ENCODE measurements at regions not wholly inside any gene's neighbourhood (a gene's known extent, or its start where the extent isn't known, plus 50 kb on each side); places are given as distances from the start of the nearest gene placed in this dataset.

GRCh38 chr9:135324329-135324728 lies 155.3 kb upstream of the PPP1R26 start:
- DNase-seq: no peak
- in situ Hi-C loops (cut with MboI; ENCODE audit: low pct_unique_long_range_greater_than_20kb, low sequenced_read_pairs): no loop called here

DNA sequence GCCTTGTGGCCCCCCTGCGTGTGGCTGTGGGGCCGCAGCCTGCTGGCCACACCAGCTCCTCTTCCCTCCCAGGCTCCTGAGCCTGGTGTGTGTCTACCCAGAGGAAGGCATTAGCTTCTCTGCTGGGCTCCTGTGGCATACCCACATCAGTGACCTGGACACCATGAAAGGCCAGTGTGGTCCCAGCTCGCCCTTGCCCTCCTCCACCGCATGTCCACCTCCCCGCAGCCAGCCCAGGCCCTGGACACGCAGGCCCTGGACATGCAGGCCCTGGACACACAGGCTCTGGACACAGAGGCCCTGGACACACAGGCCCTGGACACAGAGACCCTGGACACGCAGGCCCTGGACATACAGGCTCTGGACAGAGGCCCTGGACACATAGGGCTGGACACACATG lies 153.4 kb upstream of the PPP1R26 start:
- DNase-seq: no peak
- in situ Hi-C loops (cut with MboI; ENCODE audit: low pct_unique_long_range_greater_than_20kb, low sequenced_read_pairs): no loop called here

DNA sequence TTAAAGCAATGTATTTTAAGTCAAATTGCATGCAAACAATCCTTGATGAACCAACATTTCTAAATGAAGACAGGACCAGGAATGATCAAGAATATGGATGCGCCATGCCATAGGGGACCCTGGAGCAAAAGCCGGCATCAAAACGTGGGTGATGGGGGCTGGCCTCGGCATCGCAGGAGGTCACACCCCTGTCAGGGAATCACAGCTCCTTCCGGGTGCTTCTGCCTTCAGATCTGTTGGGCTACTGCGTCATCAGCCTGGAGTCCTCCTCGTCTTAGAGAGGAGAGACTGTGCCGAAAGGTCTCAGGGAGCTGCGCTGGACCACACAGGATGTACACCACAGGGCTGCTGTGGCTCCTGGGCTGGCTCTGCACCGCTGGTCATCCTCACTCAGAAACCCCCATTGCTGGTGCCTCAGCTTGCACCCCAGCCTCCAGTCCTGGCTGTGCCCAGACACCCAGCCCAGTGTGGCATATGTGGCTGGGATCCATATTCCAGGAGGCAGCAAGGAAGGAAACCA lies 152.9 kb upstream of the PPP1R26 start:
- in situ Hi-C loops (cut with MboI; ENCODE audit: low pct_unique_long_range_greater_than_20kb, low sequenced_read_pairs): no loop called here
- no peak for DNase-seq

- DNase-seq: no peak
- in situ Hi-C loops (cut with MboI; ENCODE audit: low pct_unique_long_range_greater_than_20kb, low sequenced_read_pairs): no loop called here
Observed at GRCh38 chr9:135328485-135329417, 150.8 kb upstream of the PPP1R26 start.

GRCh38 chr9:135329571-135330306 lies 149.8 kb upstream of the PPP1R26 start:
- in situ Hi-C loops (cut with MboI; ENCODE audit: low pct_unique_long_range_greater_than_20kb, low sequenced_read_pairs): no loop called here

DNA sequence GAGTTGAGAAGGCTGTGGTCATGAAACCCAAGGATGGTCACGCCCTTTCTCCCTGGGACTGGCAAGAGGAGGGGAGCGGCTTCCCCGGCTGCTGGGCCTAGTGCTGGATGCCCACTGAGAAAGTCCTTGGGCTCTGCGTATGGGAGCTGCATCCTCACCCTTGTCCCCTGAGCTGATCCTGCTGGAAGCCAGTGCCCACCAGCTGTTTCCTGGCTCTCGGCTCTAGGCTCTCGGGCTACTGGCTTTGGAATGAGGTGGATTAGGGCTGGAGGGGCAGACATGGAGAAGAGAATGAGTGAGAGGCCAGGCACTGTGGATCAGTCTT lies 149.3 kb upstream of the PPP1R26 start:
- DNase-seq: no peak
- in situ Hi-C loops (cut with MboI; ENCODE audit: low pct_unique_long_range_greater_than_20kb, low sequenced_read_pairs): no loop called here

More at GRCh38 chr9:135329571-135330306, 149.8 kb upstream of the PPP1R26 start:
- DNase-seq: no peak

- DNase-seq: no peak
- in situ Hi-C loops (cut with MboI; ENCODE audit: low pct_unique_long_range_greater_than_20kb, low sequenced_read_pairs): no loop called here
Observed at GRCh38 chr9:135330685-135331590, 148.6 kb upstream of the PPP1R26 start.

GRCh38 chr9:135332516-135332915 lies 147.1 kb upstream of the PPP1R26 start:
- in situ Hi-C loops (cut with MboI; ENCODE audit: low pct_unique_long_range_greater_than_20kb, low sequenced_read_pairs): no loop called here
- DNase-seq: no peak

- in situ Hi-C loops (cut with MboI; ENCODE audit: low pct_unique_long_range_greater_than_20kb, low sequenced_read_pairs): no loop called here
- no peak for DNase-seq
Observed at GRCh38 chr9:135332979-135333748, 146.4 kb upstream of the PPP1R26 start.

- in situ Hi-C loops (cut with MboI; ENCODE audit: low pct_unique_long_range_greater_than_20kb, low sequenced_read_pairs): no loop called here
Observed at GRCh38 chr9:135334953-135335460, 144.6 kb upstream of the PPP1R26 start.

DNA sequence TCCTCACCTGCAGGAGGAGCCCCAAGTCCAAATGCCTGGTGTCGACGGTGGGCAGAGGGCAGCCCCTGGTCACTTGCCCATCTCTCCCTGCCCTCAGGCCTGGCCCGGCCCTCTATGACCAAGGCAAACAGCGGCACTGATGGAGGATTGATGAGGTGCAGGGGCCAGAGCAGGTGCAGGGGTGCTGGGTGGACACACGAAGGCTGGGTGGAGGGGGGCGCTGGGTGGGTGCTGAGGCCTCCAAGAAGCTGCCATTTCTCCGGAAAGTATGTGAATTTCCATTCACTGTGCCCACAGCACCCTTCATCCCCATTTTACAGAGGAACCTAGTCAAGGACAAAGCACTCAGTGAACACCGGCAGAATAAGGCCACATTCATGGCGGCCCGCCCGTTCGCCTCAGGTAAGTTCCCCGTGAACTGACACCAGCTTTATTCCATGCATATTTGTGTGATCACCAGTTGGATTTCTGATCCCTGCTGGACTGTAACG lies 143.8 kb upstream of the PPP1R26 start:
- in situ Hi-C loops (cut with MboI; ENCODE audit: low pct_unique_long_range_greater_than_20kb, low sequenced_read_pairs): no loop called here
- DNase-seq: no peak

More at GRCh38 chr9:135334953-135335460, 144.6 kb upstream of the PPP1R26 start:
- DNase-seq: no peak

GRCh38 chr9:135336722-135337527 lies 142.7 kb upstream of the PPP1R26 start:
- DNase-seq: no peak
- in situ Hi-C loops (cut with MboI; ENCODE audit: low pct_unique_long_range_greater_than_20kb, low sequenced_read_pairs): no loop called here

DNA sequence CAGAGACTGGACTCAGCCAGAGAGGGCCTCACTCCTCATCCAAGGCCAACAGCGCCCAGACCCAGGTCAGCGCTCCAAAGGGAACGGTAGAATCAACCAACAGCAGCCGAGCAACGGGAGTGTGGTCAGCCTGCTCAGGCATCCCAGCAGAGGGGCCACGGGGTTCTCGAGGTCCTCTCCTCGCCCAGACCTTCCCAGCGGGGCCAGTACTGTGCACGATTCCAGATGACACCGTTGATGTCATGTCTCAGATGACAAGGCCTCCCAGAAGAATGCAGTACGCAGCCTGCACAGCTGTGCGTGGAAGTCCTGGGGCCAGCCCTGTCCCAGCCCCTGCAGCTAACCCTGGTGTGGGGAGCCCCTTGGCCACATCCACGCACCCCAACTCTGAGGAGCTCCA lies 141.0 kb upstream of the PPP1R26 start:
- in situ Hi-C loops (cut with MboI; ENCODE audit: low pct_unique_long_range_greater_than_20kb, low sequenced_read_pairs): no loop called here
- no peak for DNase-seq

GRCh38 chr9:135339378-135339973 lies 140.1 kb upstream of the PPP1R26 start:
- DNase-seq: no peak
- in situ Hi-C loops (cut with MboI; ENCODE audit: low pct_unique_long_range_greater_than_20kb, low sequenced_read_pairs): no loop called here

GRCh38 chr9:135340143-135340655 lies 139.4 kb upstream of the PPP1R26 start:
- no peak for DNase-seq
- in situ Hi-C loops (cut with MboI; ENCODE audit: low pct_unique_long_range_greater_than_20kb, low sequenced_read_pairs): no loop called here

GRCh38 chr9:135340726-135341475 lies 138.7 kb upstream of the PPP1R26 start:
- in situ Hi-C loops (cut with MboI; ENCODE audit: low pct_unique_long_range_greater_than_20kb, low sequenced_read_pairs): no loop called here

More at GRCh38 chr9:135340726-135341475, 138.7 kb upstream of the PPP1R26 start:
- no peak for DNase-seq

Data from KBM-7 (cell line).